SK-N-SH (cell line): ENCODE measurements at regions not wholly inside any gene's neighbourhood (a gene's known extent, or its start where the extent isn't known, plus 50 kb on each side); places are given as distances from the start of the nearest gene placed in this dataset.

Source experiments
- CTCF ChIA-PET: fragments of 300-600, 350-600 bp; formaldehyde crosslinking; extraction: SDS; loops from one replicate; lab custom pipeline; 2021; lab: Yijun Ruan, JAX
- POLR2A ChIA-PET: fragments of 350-600 bp; sonication (Branson Sonifier 250); formaldehyde crosslinking; extraction: SDS; loops from one replicate; lab custom pipeline; 2020; ENCODE audit warnings: antibody characterized with exemption, inconsistent platforms; lab: Yijun Ruan, JAX
- DNase-seq: peaks from one replicate; pipeline ENCODE4 v3.0.0; 2012
- H2AFZ ChIP-seq: fragments of 200-600 bp; sonication (generic); 2 replicates; pipeline ENCODE4 v1.8.1; 2016; ENCODE audit warnings: antibody characterized with exemption, mild to moderate bottlenecking, low read depth
- H3F3A ChIP-seq: fragments of 200-600 bp; sonication (generic); replicated peaks from 2 replicates; pipeline ENCODE3; 2016; ENCODE audit warnings: antibody characterized with exemption, mild to moderate bottlenecking; ENCODE audit not compliant: insufficient read depth
- H3K27ac ChIP-seq, 2 experiments: fragments of 200-500 bp in 1 of 2; fragments of 200-600 bp in 1 of 2; sonication (Bioruptor generic) in 1 of 2; sonication (generic), shearing (Covaris generic) in 1 of 2; 2 replicates each; pipeline versions ENCODE4 v1.5.1 to v1.6.1; 2014 to 2016; ENCODE audit warnings: low read depth in 2 of 2, inconsistent platforms in 1 of 2, low read length in 1 of 2, mild to moderate bottlenecking in 1 of 2, mixed read lengths in 1 of 2
- H3K27me3 ChIP-seq: fragments of 200-600 bp; sonication (generic), shearing (Covaris generic); 2 replicates; pipeline ENCODE4 v1.6.1; 2016; ENCODE audit warnings: mixed run types; ENCODE audit not compliant: insufficient read depth
- H3K36me3 ChIP-seq, 2 experiments: fragments of 200-500 bp in 1 of 2; fragments of 200-600 bp in 1 of 2; sonication (Bioruptor generic) in 1 of 2; sonication (generic) in 1 of 2; replicated peaks in 1 of 2; 2 replicates each; pipeline versions ENCODE3 to v1.5.1; 2014 to 2016; ENCODE audit warnings: low read length in 1 of 2, mild to moderate bottlenecking in 1 of 2; ENCODE audit not compliant: insufficient read depth in 2 of 2, control insufficient read depth in 1 of 2
- H3K4me1 ChIP-seq, 2 experiments: fragments of 200-500 bp in 1 of 2; fragments of 200-600 bp in 1 of 2; sonication (Bioruptor generic) in 1 of 2; sonication (generic), shearing (Covaris generic) in 1 of 2; 2 replicates each; pipeline versions ENCODE4 v1.5.1 to v1.6.1; 2014 to 2016; ENCODE audit warnings: low read depth in 1 of 2, low read length in 1 of 2, mixed run types in 1 of 2; ENCODE audit not compliant: insufficient read depth in 2 of 2, control insufficient read depth in 1 of 2
- H3K4me2 ChIP-seq: fragments of 200-600 bp; sonication (generic), shearing (Covaris generic); 2 replicates; pipeline ENCODE4 v1.6.1; 2017; ENCODE audit warnings: mixed run types
- H3K4me3 ChIP-seq, 2 experiments: fragments of 200-500 bp in 1 of 2; fragments of 200-600 bp in 1 of 2; sonication (Bioruptor generic) in 1 of 2; sonication (generic), shearing (Covaris generic) in 1 of 2; 2 replicates each; pipeline versions ENCODE4 v1.5.1 to v1.8.1; 2014 to 2016; ENCODE audit warnings: low read depth in 2 of 2, inconsistent platforms in 1 of 2, low read length in 1 of 2, mild to moderate bottlenecking in 1 of 2, mixed read lengths in 1 of 2, moderate library complexity in 1 of 2
- H3K79me2 ChIP-seq: fragments of 200-600 bp; sonication (generic); 2 replicates; pipeline ENCODE4 v1.8.1; 2017; ENCODE audit warnings: mild to moderate bottlenecking; ENCODE audit not compliant: insufficient read depth
- H3K9ac ChIP-seq: fragments of 200-600 bp; sonication (generic); 2 replicates; pipeline ENCODE4 v1.6.1; 2017; ENCODE audit warnings: mixed run types
- H3K9me2 ChIP-seq: fragments of 200-600 bp; sonication (generic); 2 replicates; pipeline ENCODE4 v1.6.1; 2017; ENCODE audit warnings: mixed run types
- H3K9me3 ChIP-seq: fragments of 200-600 bp; sonication (generic); 2 replicates; pipeline ENCODE4 v1.6.1; 2017; ENCODE audit warnings: mixed run types, mild to moderate bottlenecking, moderate library complexity
- H4K20me1 ChIP-seq: fragments of 200-600 bp; sonication (generic); 2 replicates; pipeline ENCODE4 v1.6.1; 2017; ENCODE audit warnings: mild to moderate bottlenecking, mixed run types; ENCODE audit not compliant: insufficient read depth
- CTCF ChIP-seq: fragments of 200-600 bp; sonication (generic); IDR thresholded peaks from 2 replicates; pipeline ENCODE4 v1.6.1; 2017; ENCODE audit warnings: antibody characterized with exemption, mild to moderate bottlenecking, moderate library complexity
- ELF1 ChIP-seq: IDR thresholded peaks from 2 replicates; pipeline ENCODE4 v1.4.0; 2012
- EP300 ChIP-seq, 2 experiments: IDR thresholded peaks; 2 replicates each; pipeline versions ENCODE4 v1.4.0 to v1.6.1; 2012; ENCODE audit warnings: borderline replicate concordance in 1 of 2, low read depth in 1 of 2, low read length in 1 of 2
- EZH2phosphoT487 ChIP-seq: fragments of 200-600 bp; sonication (generic); IDR thresholded peaks from 2 replicates; pipeline ENCODE4 v1.6.1; 2017; ENCODE audit warnings: low read depth, mixed run types, mild to moderate bottlenecking, antibody characterized with exemption, moderate library complexity, borderline replicate concordance
- FOSL2 ChIP-seq: IDR thresholded peaks from 2 replicates; pipeline ENCODE4 v1.4.0; 2012; ENCODE audit warnings: low read depth, mild to moderate bottlenecking, moderate library complexity, borderline replicate concordance
- FOXJ3 ChIP-seq: sonication (generic); formaldehyde crosslinking; IDR thresholded peaks from 2 replicates; pipeline ENCODE4 v1.5.1; 2020; ENCODE audit warnings: mild to moderate bottlenecking, missing genetic modification reagents
- MAX ChIP-seq: IDR thresholded peaks from 2 replicates; pipeline ENCODE4 v1.4.0; 2012; ENCODE audit warnings: low read depth
- MXI1 ChIP-seq: IDR thresholded peaks from 2 replicates; pipeline ENCODE4 v1.6.1; 2012; ENCODE audit warnings: mild to moderate bottlenecking, low read depth, low read length, improper control_type of control experiment
- NFIC ChIP-seq: IDR thresholded peaks from 2 replicates; pipeline ENCODE4 v1.4.0; 2012; ENCODE audit warnings: borderline replicate concordance
- NRF1 ChIP-seq: IDR thresholded peaks from 2 replicates; pipeline ENCODE4 v1.6.1; 2012; ENCODE audit warnings: low read depth, mild to moderate bottlenecking, low read length
- POLR2AphosphoS5 ChIP-seq: IDR thresholded peaks from 2 replicates; pipeline ENCODE4 v1.6.1; 2012; ENCODE audit warnings: low read depth, low read length
- RCOR1 ChIP-seq: fragments of 150-350 bp; IDR thresholded peaks from 2 replicates; pipeline ENCODE4 v1.6.1; 2017; ENCODE audit warnings: antibody characterized with exemption, low read length
- RXRA ChIP-seq: IDR thresholded peaks from 2 replicates; pipeline ENCODE4 v1.4.0; 2012; ENCODE audit warnings: low read depth, mild to moderate bottlenecking, borderline replicate concordance
- SIN3A ChIP-seq: IDR thresholded peaks from 2 replicates; pipeline ENCODE4 v1.6.1; 2012; ENCODE audit warnings: low read depth, mild to moderate bottlenecking, low read length, moderate library complexity, borderline replicate concordance
- SMC3 ChIP-seq: IDR thresholded peaks from 2 replicates; pipeline ENCODE4 v1.6.1; 2012; ENCODE audit warnings: low read depth, low read length, improper control_type of control experiment
- TCF12 ChIP-seq: IDR thresholded peaks from 2 replicates; pipeline ENCODE4 v1.4.0; 2012
- TEAD4 ChIP-seq: IDR thresholded peaks from 2 replicates; pipeline ENCODE4 v1.4.0; 2012; ENCODE audit warnings: mild to moderate bottlenecking, borderline replicate concordance; ENCODE audit not compliant: insufficient read depth
- WGBS: methylation state at CpG from one replicate; pipeline ENCODE4 v1.1.6; 2017; ENCODE audit warnings: low lambda C conversion rate; 5-methylcytosine and 5-hydroxymethylcytosine counted together
- TF ChIP-seq, protein P1 (sequence below): fragments of 150-350 bp; IDR thresholded peaks from 2 replicates; pipeline ENCODE4 v1.6.1; 2017; ENCODE audit warnings: antibody characterized with exemption, low read length, low read depth, borderline replicate concordance

DNA sequence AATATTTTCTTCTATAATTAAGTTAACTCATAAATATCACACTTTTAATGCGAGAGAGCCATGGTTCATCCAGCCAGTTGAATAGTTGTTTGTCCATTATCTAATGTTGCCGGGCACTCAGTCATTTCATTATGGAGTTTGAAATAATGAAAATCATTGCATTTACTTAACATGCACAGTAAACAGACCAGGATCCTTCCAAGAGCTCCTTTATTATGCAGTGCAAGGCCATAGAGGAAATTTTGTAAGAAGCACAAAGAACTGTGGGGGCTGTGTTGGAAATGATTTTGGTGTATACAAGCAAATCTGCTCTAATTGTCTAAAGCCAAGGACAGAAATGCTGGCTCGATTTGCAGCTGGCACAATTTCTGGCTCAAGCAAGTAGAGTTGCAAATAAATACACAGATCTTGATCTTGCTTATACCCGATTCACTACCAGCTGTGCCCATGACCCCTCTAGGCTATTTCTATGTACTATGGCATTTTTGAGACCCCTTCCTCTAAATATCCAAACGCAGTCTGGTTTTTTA, 400.3 kb upstream of the HNRNPA3 start:
- H3K9ac ChIP-seq, result no peak overlapping the region
- H3K4me1 ChIP-seq, result peaks cover 2 to 5% of the 10 kb centered on the region in 2 experiments; a peak in 2 of 4 replicates
- TF ChIP-seq TCF12, result no peak
- TF ChIP-seq FOXJ3 (CRISPR knock-in tag), result no peak
- TF ChIP-seq POLR2AphosphoS5, result no peak
- TF ChIP-seq EZH2phosphoT487, result no peak
- no peak for TF ChIP-seq MAX
- TF ChIP-seq CTCF, result no peak
- no peak for TF ChIP-seq TEAD4
- TF ChIP-seq MXI1, result no peak
- TF ChIP-seq, protein P1, sequence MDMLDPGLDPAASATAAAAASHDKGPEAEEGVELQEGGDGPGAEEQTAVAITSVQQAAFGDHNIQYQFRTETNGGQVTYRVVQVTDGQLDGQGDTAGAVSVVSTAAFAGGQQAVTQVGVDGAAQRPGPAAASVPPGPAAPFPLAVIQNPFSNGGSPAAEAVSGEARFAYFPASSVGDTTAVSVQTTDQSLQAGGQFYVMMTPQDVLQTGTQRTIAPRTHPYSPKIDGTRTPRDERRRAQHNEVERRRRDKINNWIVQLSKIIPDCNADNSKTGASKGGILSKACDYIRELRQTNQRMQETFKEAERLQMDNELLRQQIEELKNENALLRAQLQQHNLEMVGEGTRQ, result no peak
- TF ChIP-seq SMC3, result no peak
- no peak for TF ChIP-seq SIN3A
- TF ChIP-seq NFIC, result no peak
- no peak for TF ChIP-seq FOSL2
- TF ChIP-seq EP300 (IDR thresholded peaks at IDR 0.05; ENCODE audit: borderline replicate concordance in 1 of 2, low read depth in 1 of 2, low read length in 1 of 2), result no peak
- no peak for TF ChIP-seq RCOR1
- TF ChIP-seq RXRA, result no peak
- no peak for TF ChIP-seq ELF1
- no peak for TF ChIP-seq NRF1
- no peaks in the 10 kb centered on the region for H4K20me1 ChIP-seq
- H3K9me2 ChIP-seq, result no peaks in the 10 kb centered on the region
- no peak overlapping the region for H2AFZ ChIP-seq
- ChIA-PET CTCF (interaction anchor here (0.7 to 12.2 kb wide), 13 partner anchors 8 to 702 kb away, joined by 3 to 231 read pairs (median 4); no protein-coding TSS in a partner anchor), POLR2A (no interaction called here)
- H3K79me2 ChIP-seq, result no peaks in the 10 kb centered on the region
- H3K36me3 ChIP-seq, result no peaks in the 10 kb centered on the region
- WGBS, result 51% methylated on average over 5 of the region's 5 CpGs
- no peak overlapping the region for H3K4me2 ChIP-seq
- no peaks in the 10 kb centered on the region for H3K9me3 ChIP-seq
- DNase-seq, result no peak
- H3F3A ChIP-seq, result no peaks in the 10 kb centered on the region
- no peak overlapping the region for H3K27ac ChIP-seq
- no peaks in the 10 kb centered on the region for H3K27me3 ChIP-seq
- no peak overlapping the region for H3K4me3 ChIP-seq
